Hepatocyte (in vitro differentiated cells): ENCODE measurements at regions not wholly inside any gene's neighbourhood (a gene's known extent, or its start where the extent isn't known, plus 50 kb on each side); places are given as distances from the start of the nearest gene placed in this dataset.

Source experiments
- EZH2phosphoT487 ChIP-seq: fragments of 200-600 bp; sonication (generic); IDR thresholded peaks from one replicate; pipeline ENCODE4 v1.6.1; 2018; ENCODE audit warnings: antibody characterized with exemption, mild to moderate bottlenecking, low read depth, moderate library complexity; ENCODE audit not compliant: unreplicated experiment, severe bottlenecking
- TF ChIP-seq, protein P1 (sequence below): fragments of 200-600 bp; sonication (generic); IDR thresholded peaks from 2 replicates; pipeline ENCODE4 v1.5.1; 2016; ENCODE audit warnings: antibody characterized with exemption, mild to moderate bottlenecking; ENCODE audit not compliant: poor library complexity

DNA sequence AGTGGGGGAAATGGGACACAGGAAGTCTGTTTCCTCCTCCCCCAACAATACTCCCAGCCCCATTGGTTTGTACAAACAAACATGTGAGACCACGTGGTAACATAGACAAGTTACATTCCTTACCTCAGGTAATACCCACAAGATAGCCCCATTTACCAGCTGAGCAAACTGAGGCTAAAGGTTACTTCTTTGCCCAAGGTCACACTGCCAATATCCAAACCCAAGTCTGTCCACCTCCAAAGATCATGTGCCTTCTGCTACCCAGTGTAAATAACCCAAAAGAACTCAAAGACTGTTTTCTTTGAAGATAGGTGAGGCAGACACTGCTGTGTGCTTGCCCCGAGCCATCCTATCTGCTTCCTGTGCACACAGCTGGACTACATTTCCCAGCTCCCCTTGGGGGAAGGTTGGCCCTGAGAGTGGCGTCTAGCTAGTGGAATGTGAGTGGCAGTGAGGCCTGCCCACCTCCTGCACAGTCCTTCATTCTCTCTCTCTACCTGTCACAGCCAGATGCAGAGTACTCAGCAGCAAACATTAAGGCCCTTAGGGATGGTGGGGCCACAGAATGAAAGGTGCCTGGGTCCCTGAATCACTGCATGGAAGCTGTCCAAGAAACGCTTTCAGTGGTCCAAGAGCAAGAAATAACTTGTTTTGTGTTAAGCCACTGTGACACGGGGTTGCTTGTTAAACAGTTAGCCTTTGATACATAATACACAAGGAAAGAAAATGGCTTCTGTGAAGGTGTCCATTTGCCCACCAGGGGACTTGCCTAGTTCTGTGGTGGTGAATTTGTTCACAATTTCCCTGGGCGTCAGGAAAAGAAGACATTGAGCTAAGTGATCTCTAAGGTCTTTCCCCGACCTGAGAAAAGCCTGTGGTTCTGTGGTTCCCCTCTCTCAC lies 257.7 kb upstream of the NFE2L3 start:
- TF ChIP-seq, protein P1, sequence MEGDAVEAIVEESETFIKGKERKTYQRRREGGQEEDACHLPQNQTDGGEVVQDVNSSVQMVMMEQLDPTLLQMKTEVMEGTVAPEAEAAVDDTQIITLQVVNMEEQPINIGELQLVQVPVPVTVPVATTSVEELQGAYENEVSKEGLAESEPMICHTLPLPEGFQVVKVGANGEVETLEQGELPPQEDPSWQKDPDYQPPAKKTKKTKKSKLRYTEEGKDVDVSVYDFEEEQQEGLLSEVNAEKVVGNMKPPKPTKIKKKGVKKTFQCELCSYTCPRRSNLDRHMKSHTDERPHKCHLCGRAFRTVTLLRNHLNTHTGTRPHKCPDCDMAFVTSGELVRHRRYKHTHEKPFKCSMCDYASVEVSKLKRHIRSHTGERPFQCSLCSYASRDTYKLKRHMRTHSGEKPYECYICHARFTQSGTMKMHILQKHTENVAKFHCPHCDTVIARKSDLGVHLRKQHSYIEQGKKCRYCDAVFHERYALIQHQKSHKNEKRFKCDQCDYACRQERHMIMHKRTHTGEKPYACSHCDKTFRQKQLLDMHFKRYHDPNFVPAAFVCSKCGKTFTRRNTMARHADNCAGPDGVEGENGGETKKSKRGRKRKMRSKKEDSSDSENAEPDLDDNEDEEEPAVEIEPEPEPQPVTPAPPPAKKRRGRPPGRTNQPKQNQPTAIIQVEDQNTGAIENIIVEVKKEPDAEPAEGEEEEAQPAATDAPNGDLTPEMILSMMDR: no peak
- TF ChIP-seq EZH2phosphoT487: no peak
